C4-2B (cell line): ENCODE measurements at regions not wholly inside any gene's neighbourhood (a gene's known extent, or its start where the extent isn't known, plus 50 kb on each side); places are given as distances from the start of the nearest gene placed in this dataset.

ENCODE experiments used
- ZFX ChIP-seq: fragments of 450-650 bp; IDR thresholded peaks from 2 replicates; pipeline ENCODE4 v1.6.1; 2017
- TF ChIP-seq, protein P1 (sequence below): fragments of 450-650 bp; conservative IDR thresholded peaks from 2 replicates; pipeline ENCODE4 v1.5.1; 2017; ENCODE audit warnings: mild to moderate bottlenecking

DNA sequence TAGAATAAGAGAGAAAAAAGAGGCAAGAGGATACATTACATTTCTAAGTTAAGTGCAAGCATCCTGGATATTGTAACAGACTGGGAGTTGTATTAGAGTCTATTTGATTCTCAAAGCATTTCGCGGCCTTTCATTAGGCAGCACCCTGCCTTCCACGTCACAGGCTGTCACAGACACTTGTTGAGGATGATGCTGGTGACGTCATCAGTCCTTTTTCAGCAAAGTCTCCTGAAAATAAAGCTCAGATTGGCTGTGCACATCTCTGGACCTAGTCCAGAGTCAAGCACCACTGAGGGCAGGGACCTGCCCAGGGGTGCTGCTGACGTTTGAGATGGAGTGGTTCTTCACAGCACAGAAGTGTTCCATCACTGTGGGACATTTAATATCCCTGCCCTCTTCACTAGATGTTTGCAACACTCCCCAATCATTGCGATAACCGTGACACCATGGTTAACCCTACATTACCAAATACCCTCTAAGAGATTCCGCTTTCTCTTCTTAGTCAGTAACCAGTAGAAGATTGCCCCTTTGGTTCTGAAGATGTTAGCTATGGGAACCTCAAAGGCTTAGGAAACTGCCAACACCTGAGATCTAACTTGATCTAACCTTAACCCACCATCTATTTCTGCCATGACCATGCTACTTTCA is 72.7 kb upstream of the F3 start:
- TF ChIP-seq, protein P1, sequence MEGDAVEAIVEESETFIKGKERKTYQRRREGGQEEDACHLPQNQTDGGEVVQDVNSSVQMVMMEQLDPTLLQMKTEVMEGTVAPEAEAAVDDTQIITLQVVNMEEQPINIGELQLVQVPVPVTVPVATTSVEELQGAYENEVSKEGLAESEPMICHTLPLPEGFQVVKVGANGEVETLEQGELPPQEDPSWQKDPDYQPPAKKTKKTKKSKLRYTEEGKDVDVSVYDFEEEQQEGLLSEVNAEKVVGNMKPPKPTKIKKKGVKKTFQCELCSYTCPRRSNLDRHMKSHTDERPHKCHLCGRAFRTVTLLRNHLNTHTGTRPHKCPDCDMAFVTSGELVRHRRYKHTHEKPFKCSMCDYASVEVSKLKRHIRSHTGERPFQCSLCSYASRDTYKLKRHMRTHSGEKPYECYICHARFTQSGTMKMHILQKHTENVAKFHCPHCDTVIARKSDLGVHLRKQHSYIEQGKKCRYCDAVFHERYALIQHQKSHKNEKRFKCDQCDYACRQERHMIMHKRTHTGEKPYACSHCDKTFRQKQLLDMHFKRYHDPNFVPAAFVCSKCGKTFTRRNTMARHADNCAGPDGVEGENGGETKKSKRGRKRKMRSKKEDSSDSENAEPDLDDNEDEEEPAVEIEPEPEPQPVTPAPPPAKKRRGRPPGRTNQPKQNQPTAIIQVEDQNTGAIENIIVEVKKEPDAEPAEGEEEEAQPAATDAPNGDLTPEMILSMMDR, result no peak
- TF ChIP-seq ZFX, result no peak
